ENCODE measurements at regions not wholly inside any gene's neighbourhood (a gene's known extent, or its start where the extent isn't known, plus 50 kb on each side); places are given as distances from the start of the nearest gene placed in this dataset.
"Not testable (repeated sequence)": the region's sequence is repeated elsewhere in the genome, so short reads cannot be mapped to it uniquely, and the experiment has no call there.

DNA sequence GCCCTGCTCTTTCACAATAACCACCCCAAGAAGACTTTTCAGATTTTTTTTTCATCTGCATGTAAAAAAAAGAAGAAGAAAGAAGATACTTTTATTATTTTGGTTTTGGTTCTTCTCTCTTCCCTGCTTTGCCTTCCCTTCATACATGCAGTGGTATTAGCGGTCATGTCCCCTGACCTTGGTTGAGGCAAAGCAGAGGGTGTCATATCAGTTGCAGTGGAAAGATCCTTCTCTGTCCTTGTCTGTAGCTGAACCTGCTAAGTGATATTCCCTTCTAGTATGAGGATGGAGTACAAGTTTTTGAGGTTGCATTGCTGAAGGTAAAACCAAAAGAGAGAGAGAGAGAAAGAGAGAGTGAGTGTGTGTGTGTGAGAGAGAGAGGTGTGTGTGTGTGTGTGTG is 345.7 kb downstream of the UTRN start:
- DNase-seq, result no peak

DNA sequence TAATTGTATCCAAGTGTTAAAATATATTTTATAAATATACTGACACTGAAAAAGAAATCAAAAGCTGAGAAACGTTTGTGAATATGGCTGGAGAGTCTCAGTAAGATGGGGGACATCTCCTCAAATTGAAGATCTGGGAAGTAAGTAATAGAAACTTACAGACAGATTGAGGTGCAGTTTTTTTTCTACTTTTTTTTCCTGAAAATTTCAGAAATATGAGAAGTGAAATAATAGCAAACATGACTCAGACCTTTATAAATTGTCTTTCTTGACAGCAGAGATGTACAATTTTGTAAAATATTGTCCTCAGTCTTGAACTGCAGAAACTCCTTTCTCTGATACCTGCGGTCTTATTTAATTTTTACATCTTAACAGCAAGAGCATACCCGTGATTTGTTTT is 347.1 kb downstream of the UTRN start:
- DNase-seq, result no peak

DNA sequence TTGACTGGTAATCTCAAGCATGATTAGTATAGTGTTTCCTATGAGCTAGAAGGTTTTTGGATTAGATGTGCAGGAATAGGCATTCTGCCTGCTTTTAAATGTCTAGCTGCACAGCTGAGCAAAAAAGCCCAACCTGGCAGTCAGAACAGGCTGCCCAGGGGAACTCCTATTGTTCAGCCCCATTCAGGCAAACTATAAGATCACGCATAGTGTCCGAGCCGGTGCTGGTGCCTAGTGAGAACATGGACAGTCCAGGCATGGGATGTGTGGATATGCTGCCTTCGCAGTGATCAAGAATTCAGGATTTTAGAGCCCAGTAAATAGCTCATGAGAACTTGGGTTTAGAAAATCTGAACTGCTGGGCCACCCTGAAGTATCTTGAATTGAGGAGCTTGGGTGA is 348.8 kb downstream of the UTRN start:
- no peak for DNase-seq

DNA sequence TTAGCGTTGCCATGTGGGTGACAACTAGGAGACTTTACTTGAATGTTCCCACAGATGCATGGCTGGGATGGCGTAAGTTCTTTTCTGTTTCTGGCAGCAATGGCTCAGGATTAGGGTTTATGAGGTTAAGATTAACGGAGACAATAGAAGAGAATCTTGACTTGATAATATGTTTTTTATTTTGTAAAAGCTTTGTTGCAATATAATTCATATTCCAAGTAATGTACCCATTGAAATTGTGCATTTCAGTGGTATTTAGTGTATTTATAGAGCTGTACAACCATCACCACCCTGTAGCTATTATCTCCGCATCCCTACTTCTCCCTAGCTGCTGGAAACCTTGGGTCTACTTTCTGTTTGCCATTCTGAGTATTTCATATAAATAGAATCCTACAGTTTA is 349.2 kb downstream of the UTRN start:
- DNase-seq, result no peak

DNA sequence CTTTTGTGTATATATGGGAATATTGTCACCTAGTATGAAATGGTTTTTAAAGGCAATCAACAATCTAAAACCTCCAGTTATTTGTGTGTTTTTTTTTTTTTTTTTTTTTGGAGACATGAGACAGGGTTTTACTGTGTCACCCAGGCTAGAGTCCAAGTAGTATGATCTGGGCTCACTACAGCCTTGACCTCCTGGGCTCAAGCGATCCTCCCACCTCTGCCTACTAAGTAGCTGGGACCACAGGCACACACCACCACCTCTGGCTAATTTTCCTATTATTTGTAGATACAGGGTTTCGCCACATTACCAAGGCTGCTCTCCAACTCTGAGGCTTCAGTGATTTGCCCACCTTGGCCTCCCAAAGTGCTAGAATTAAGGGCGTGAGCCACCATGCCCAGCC is 349.9 kb downstream of the UTRN start:
- DNase-seq, result no peak

DNA sequence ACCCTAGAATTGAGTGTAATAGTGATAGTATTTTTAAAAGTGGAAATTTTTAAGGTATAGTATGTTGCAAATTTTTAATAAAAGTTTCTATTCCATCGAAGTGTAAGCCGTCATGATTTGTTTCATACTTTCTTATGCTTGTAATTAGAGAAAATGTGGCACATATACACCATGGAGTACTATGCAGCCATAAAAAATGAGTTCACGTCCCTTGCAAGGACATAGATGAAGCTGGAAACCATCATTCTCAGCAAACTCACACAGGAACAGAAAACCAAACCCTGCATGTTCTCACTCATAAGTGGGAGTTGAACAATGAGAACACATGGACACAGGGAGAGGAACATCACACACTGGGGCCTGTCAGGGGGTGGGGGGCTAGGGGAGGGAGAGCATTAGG is 350.9 kb downstream of the UTRN start:
- DNase-seq, result not testable (repeated sequence)

DNA sequence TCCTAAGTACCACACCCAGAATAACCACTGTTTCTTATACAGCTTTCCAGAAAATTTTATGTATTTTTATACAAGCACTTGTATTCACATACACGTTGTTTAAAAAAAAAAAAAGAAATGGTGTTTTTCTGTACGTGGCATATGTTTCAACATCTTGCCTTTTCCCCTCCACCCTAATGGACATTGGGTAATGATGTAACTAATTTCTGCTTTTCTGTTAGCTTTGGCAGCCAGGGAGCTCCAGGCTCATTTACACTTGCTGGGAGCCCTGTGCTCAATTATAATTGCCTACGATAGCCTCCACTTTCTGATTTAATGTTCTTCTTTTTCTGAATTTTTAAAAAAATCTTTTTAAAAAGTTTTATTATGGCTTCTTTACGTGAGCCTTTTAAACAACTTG is 352.4 kb downstream of the UTRN start:
- DNase-seq, result peak in 1 of 2 experiments; percentile 4

DNA sequence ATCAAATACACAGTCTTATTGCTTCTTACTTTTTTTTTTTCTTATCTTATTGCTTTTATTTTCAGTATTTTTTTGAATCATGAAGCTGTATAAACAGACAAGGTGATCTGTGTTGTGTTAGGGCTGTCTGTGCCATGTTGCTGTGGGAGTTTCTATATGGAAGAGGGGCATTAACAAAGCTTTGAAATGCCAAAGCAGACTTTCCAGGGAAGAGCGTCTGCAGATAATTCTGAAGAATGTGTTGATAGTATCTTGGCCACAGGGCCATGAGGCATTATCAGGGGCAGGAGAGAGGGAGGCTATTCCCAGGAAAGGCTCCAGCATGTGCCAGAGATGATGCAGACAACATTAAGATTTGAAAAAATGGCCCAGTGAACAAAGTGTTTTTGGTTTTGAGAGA is 354.5 kb downstream of the UTRN start:
- no peak for DNase-seq

DNA sequence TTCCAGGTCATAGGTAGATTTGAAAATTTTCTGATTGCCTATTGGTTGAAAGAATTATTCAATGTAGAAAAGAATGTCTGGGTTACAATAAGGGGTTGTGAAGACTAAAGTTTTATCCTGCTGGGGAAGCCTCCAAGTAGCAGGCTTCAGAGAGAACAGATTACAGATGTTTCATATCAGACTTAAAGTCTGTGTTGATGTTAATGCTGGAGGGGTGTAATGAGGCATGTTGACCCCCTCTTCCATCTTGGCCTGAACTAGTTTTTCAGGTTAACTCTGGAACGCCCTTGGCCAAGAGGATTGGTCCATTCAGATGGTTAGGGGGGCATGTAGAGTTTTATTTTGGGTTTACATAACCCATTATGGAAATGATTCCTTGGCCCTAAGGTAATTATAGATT is 356.2 kb downstream of the UTRN start:
- DNase-seq, result no peak

DNA sequence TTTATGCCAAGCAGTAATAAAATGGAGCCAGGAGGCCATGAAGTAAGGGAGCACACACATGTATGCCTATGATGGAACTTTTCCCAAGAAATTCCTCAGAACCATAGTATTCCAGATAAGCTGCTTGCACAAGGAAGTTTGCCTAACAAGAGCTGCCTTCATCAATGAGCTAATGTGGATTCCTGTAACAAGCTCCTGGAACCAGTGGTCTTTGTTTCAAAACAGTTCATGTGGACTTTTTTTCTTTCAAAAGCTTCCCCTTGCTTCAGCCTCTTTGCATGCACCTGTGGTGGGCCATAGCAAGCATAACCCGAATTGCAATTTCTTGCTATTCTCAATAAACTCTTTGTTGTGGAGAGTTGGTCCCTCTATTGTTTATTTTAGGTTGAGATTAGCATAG is 359.6 kb downstream of the UTRN start:
- no peak for DNase-seq

DNA sequence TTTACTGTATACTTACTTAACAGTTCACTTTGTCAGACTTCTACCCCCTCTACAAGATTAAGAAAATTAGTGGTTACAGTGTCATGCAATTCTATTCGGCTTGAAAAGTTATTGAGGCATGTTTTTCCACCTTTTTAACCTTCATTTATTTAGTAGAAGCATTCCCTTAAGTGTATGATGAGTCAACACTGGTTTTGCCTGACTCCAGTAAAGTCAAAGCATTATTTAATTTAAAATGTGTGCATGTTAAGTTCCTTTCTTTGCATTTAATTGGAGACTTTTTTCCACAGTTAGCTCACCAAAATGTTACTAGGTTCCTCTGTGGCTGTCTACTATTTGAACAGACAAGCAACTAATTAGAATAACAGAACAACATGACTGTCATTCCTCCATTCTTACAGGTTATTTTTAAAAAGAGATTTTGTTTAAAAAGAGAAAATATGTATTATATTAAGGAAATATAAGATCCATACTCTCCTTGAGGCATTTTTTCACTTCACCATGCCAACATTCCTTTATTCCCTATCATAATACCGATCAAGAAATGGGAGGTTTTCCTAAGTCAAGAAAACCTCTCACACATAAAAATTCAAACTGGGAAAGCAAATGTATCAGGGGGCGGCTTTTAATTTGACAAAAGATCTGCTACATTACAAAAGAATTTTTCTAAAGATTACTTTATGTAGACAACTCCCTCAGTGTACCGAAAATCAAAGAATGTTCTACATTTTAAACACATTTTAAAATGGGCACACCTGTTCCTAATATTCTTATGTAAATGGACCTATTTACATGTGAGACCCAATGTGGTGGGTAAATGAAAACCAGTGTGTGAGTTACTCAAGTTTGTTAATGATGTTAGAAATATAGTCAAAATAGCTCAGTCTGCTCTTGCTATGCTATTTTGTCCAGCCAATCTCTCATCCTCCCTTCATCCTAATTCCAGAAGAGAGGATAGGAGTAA is 361.2 kb downstream of the UTRN start:
- DNase-seq, result no peak

DNA sequence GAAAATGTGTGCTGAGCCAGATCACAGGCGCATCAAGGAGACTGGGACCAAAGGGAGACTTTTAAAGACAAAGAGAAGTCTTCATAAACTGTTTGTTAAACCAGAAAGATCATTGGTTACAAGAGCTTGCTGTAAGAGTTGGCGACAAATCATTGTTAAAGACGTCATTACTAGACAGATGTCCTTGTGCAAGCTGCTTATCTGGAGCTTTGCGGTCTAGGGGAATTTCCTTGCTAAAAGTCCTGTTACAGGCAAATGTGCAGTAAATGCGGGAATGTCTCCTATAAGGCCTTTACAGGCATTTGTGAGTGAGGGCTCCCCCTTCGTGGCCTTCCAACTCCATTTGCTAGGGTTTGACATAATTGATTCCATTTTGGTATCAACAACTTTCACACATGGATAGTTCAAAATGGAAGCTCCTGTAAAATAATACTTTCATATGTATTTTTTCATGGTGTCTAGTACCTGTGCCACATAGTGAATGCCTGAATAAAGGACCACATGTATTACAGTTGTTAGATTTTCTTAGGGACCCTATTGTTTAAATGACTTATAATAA is 362.4 kb downstream of the UTRN start:
- DNase-seq, result peak in 1 of 2 experiments; percentile 19

DNA sequence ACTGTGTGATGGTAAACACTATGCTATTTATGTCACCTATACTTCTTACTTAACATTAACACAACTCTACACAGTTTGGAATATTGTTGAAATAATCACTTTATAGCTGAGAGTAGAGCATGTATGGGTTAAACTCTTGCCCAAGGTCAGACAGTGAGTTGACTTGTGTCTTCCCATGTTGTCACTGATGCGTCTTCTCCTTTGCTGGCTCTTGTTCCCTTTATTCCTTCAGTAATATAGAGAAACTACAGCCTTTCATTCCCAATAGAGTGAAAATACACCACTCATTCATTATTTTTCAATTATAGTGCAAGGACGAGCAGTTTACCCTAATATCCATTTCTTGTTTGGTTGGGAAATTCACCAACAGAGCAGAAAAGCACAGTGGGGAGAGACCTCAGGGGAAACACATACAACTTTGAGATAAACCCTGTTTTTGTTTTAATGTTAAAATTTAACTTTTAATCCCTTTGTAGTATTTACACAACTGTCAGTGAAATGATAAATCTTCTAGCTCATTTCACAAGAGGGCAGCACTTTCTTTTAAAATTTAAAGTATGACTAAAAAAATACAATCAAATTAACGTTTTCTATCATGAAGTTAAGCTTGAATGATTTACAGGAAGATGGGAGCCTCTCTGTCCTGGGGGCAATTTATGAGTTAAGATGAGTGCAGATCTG is 363.0 kb downstream of the UTRN start:
- peak in 1 of 2 experiments; percentile 14 for DNase-seq

DNA sequence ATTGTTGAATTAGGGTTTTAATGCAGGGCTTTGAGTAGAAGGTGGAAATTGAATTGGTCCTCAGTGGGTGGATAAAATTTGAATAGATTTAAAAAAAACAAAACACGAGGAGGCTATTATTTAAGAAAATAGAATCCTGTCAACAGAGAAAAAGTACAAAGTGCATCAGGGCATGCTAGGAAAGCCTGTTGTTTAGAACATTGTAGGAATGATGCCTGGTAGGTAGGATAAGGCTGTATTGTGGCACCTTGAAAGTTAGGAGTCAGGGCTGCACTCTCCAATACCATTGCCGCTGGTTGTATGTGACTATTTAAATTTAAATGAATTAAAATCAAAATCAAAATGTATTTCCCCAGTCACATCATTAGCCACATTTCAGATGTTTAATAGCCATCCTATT is 363.9 kb downstream of the UTRN start:
- no peak for DNase-seq

DNA sequence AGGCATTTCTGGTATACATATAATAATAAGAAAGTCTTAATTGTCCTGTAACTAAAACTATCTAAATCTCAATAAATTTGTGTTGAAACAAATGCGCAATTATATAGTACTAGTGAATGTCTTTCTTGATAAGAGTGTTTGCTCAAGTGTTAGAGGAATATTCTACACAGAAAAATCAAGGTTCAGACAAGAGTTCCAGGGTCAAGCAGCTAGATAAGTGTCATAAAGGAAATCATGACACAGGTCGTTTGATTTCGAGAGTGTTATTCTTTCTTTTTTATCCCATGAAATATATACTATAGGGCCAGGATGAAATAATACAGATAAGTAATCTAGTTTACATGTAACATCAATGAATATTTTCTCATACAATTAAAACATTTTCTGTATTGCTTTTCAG is 366.1 kb downstream of the UTRN start:
- DNase-seq, result no peak

DNA sequence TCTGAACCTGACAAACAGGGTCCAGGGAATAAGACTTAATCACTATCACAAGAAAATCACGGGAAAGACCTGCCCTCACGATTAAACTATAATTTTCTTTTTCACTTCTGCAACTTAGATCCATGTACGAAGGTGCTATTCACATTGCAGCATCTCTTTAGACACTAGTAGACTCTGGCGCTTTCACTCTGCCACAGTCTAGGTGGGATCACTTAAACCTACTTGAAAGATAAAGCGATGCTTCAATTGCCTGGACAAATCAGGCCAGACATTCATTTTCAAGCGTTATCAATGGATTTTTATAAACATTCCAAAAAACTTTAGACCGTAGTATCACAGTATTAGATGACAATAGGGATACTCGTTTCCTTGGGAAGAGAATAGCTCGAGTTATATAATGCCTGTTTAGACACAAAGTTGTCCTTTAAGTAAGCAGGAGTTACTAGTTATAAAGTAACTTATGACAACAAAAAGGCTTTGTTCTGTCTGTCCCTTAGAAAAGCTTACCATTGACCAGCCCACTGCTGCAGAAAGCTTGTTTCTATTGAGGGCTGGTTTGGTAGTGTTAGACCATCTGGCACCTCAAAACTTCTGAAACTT is 367.3 kb downstream of the UTRN start:
- no peak for DNase-seq

DNA sequence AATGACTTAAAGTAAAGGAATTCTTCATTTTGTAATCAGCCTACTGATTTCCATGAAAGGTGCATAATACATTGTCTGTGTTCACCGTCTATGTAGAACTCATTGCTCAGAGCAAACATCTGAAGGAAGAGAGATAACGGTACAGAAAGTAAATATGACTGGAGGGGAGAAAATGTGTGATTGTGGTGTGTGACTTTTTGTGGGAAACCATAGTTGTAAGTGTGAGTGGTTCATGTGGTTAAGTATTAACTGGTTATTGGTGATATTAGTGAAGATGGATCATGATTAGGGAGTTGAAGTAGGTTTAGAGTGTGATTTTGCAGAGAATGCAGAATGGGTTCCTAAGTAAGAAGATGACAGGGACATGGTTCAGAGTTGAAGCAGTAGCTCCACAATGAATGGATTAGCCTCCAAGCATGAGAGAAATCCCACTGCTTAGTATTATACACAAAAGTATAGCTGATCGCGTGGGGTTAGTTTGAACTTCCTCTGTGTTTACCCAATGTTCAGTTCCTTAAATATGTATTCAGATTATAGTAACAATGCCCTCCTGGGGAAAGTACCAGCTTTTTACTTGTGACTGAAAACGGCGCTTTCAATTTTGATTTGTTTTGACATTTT is 368.9 kb downstream of the UTRN start:
- DNase-seq, result no peak

DNA sequence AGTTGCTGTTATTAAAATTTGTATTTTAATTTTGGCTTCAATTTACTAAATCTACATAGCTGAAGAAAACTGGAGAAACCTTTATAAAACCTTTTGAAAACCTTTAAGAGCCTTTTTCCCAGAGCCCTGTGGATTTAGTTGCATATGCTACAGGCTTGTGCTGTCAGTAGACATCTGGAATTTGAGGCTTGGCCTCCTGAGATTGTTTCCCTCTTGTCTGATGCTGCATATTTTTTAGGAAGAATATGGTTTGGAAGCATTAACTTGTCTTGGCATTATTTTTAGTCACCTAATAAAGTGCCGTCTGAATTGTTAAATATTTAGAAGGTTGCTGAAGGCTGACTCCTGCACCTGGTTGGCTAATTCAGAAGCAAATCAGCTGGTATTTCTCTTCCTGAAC is 369.4 kb downstream of the UTRN start:
- no peak for DNase-seq

DNA sequence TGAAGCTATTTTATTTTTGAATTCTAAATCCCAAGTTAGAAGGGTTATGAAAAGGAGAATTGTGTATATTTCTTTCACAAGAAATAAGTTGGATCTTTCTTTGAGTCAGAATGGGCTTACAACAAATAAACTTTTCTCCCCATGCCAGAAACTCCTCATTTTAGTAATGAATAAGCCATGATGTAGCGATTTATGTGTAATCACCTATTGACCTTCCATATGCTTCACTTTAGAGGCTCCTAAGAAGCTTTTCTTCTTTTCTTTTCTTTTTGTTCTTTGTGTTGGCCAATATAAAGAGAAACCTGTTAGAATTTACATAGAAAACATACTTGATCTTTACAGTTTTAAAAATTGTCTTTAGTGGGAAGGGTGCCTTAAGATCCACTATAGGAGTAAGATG is 370.2 kb downstream of the UTRN start:
- no peak for DNase-seq

DNA sequence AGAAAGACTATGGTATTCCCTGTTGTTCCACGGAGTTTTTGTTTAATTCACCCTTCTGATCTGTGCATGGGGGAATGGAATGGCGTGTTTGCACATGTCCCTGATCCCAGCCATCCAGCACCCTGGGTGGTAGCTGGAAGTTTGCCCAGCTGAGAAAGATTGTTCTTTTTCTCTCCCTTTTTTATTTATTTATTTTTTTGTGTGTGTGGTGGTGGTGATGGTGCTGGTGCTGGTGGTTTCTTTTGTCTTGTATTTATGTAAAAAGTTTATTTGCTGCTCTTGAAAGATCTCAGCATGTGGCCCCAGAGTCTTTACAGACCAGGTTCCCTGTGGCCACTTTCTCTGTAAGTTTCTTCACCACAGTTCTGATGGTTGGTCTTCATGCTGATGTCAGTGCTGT is 372.6 kb downstream of the UTRN start:
- no peak for DNase-seq

DNA sequence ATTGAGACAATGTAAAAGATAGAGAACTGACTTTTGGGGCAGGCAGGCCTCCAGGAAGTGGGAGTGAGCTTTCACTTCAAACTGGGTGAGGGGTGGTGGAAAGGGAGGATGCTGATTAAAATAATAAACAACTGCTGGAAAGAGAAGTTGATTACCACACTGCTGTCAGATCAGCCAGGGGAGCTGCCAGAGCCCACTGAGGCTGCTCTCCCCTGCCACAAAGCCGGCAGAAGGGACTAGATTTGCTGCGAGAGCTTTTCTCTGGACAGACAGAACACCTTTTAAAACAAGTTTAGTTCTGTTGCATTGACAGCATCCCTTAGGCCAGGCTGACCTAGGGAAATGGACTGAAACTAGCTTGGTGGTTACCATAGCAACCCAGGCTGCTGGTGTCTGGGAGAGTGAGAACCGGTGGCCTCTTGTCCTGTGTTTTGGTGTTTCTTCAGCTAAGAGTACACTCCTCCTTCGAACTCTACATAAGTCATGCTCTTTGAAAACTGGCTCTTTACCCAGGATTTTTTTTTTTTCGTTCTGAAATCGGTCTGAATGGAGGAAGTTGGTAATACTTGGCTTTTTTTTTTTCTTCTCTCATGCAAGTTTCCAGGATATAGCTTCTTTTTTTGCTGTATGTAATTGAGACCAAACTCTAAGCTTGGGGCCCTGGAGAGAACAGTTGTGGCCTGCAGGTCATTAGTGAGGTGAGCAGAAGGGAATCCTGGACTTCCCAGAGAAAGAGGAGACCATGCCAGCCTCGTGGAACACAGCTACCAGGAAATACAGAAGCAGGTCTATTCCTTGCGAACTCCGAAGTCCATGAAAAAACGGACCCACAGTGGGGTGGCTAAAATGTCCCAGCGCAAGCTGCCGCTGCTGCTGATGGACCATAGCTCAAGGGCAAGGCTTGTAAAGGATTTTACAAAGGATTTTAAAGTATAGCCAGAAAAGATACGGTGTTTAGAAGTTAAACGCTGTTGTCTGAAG is 374.4 kb downstream of the UTRN start:
- peak; percentile 62 to 74 for DNase-seq
